Glutamatergic neuron (in vitro differentiated cells): ENCODE measurements at regions not wholly inside any gene's neighbourhood (a gene's known extent, or its start where the extent isn't known, plus 50 kb on each side); places are given as distances from the start of the nearest gene placed in this dataset.

Experiments
- DNase-seq: peaks from one replicate; pipeline ENCODE4 v3.0.0; 2022
- H3K27ac Mint-ChIP-seq: one replicate; pipeline ENCODE4 v1.8.0; 2020; ENCODE audit warnings: mild to moderate bottlenecking, mixed read lengths, inconsistent platforms; ENCODE audit not compliant: unreplicated experiment
- H3K27me3 Mint-ChIP-seq: one replicate; pipeline ENCODE4 v1.8.0; 2020; ENCODE audit warnings: mild to moderate bottlenecking, moderate library complexity, mixed read lengths, inconsistent platforms; ENCODE audit not compliant: unreplicated experiment
- H3K36me3 Mint-ChIP-seq: one replicate; pipeline ENCODE4 v1.8.0; 2020; ENCODE audit warnings: mild to moderate bottlenecking, mixed read lengths, inconsistent platforms; ENCODE audit not compliant: unreplicated experiment
- H3K4me1 Mint-ChIP-seq: one replicate; pipeline ENCODE4 v1.8.0; 2020; ENCODE audit warnings: mild to moderate bottlenecking, low read depth, mixed read lengths, inconsistent platforms; ENCODE audit not compliant: unreplicated experiment
- H3K4me3 Mint-ChIP-seq: one replicate; pipeline ENCODE4 v1.8.0; 2020; ENCODE audit warnings: mild to moderate bottlenecking, mixed read lengths, inconsistent platforms; ENCODE audit not compliant: unreplicated experiment
- H3K9me3 Mint-ChIP-seq: one replicate; pipeline ENCODE4 v1.8.0; 2020; ENCODE audit warnings: mild to moderate bottlenecking, moderate library complexity, mixed read lengths, inconsistent platforms; ENCODE audit not compliant: unreplicated experiment
- TF ChIP-seq, protein P1 (sequence below): fragments of 200-600 bp; sonication (generic); IDR thresholded peaks from one replicate; pipeline ENCODE4 v1.5.0; 2021; ENCODE audit not compliant: partially characterized antibody, unreplicated experiment

DNA sequence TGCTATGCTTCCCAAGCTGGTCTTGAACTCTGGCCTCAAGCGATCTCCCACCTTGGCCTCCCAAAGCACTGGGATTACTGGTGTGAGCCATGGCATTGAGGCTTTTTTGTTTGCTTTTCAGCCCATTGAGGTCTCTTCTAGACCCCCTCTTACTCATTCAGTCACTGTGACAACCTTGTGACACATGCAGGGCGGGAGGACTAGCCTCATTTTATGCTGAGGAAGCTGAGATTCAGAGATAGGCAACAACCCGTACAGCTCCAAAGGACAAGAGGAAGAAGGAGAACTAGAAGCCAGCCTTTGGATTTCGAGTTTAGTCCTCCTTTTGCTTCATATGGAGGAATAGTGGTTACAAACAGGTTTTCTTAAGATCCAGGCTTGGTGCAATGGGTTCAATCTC lies 83.9 kb upstream of the WDR26 start:
- H3K4me3 Mint-ChIP-seq = no peak overlapping the region
- peaks cover 2% of the 10 kb centered on the region for H3K9me3 Mint-ChIP-seq
- no peak overlapping the region for H3K27ac Mint-ChIP-seq
- TF ChIP-seq, protein P1, sequence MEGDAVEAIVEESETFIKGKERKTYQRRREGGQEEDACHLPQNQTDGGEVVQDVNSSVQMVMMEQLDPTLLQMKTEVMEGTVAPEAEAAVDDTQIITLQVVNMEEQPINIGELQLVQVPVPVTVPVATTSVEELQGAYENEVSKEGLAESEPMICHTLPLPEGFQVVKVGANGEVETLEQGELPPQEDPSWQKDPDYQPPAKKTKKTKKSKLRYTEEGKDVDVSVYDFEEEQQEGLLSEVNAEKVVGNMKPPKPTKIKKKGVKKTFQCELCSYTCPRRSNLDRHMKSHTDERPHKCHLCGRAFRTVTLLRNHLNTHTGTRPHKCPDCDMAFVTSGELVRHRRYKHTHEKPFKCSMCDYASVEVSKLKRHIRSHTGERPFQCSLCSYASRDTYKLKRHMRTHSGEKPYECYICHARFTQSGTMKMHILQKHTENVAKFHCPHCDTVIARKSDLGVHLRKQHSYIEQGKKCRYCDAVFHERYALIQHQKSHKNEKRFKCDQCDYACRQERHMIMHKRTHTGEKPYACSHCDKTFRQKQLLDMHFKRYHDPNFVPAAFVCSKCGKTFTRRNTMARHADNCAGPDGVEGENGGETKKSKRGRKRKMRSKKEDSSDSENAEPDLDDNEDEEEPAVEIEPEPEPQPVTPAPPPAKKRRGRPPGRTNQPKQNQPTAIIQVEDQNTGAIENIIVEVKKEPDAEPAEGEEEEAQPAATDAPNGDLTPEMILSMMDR = no peak
- DNase-seq = no peak
- H3K27me3 Mint-ChIP-seq = no peaks in the 10 kb centered on the region
- peaks cover 18% of the 10 kb centered on the region for H3K4me1 Mint-ChIP-seq
- H3K36me3 Mint-ChIP-seq = peaks cover 4% of the 10 kb centered on the region

DNA sequence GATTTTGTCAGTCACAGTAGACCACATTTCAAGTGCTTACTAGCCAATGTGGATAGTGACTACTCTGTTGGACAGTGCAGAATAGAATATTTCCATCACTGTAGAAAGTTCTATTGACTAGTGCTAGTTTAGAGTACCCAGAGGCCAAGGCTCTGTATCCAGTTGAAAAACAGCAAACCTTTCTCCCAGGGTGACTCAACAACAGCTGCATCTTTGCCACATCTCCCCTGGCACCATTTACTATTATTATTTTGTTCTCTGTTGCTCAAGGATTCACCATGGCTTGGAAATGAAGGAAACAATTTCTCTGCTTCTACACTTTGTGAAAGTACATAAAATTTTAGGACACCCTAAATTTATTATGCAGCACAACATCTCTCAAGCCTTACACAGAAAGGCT lies 85.3 kb upstream of the WDR26 start:
- H3K9me3 Mint-ChIP-seq = peaks cover 2% of the 10 kb centered on the region
- H3K27ac Mint-ChIP-seq = no peak overlapping the region
- H3K4me1 Mint-ChIP-seq = peaks cover 12% of the 10 kb centered on the region
- no peak for DNase-seq
- peaks cover 4% of the 10 kb centered on the region for H3K36me3 Mint-ChIP-seq
- no peak overlapping the region for H3K4me3 Mint-ChIP-seq
- TF ChIP-seq, protein P1 = no peak
- no peaks in the 10 kb centered on the region for H3K27me3 Mint-ChIP-seq

DNA sequence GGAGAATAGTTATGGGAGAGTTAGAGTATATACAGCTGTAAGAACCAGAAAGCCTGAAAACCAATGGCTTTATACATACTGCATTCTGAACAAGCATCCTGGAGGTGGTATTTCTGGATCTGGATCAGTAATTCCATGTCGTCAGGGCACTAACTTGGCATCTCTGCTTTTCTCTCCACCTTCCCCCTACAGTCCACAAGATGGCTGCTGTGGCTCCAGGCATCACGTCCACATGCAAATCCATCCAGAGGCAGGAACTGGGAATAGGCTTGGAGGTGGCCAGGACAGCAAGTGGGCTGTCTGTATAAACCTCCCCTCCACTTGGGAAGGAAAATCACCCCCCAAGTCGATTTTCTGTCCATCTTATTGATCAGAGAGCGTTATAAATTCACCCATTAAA lies 86.2 kb upstream of the WDR26 start:
- Mint-ChIP-seq H3K4me3 (no peak overlapping the region), H3K36me3 (peaks cover 4% of the 10 kb centered on the region), H3K27me3 (no peaks in the 10 kb centered on the region), H3K9me3 (peaks cover 2% of the 10 kb centered on the region), H3K4me1 (peaks cover 12% of the 10 kb centered on the region), H3K27ac (no peak overlapping the region)
- TF ChIP-seq, protein P1 = no peak
- no peak for DNase-seq

DNA sequence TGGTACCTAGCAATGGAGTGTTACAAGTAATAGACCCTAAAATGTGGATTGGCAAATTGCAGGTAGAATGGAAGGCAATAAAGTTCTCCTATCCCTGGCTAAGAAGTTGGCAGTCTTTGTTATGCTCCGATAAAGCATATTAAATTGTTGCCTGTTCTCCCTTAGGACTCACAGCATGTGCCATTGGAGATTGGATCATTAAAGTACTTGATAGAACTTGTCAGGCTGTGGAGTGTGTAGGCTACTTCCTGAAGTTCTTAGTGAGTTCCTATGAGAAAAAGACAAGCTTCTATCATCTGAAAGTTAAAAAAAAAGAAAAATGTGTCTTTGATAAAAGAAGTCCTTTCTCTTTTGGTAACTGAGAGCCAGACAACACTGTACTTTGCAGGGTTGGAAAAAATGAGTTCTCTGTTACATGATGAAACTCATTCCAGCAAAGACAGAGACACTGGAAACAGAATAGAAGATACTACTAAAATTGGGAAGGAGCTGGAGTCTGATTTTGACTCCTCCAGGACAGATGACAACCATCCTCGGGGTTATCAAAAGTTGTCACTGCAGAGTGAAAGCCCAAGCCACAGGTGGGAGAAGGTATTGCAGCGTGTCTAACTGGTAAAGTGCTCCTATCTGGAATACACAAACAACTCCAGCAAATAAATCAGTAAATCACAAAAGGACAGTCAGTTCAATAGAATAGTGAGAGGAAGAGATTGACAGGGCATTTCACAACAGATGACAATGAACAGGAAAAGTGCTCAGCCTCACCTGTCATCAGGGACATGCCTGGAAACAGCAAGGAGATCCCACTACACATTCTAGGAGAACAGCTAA lies 87.5 kb upstream of the WDR26 start:
- Mint-ChIP-seq H3K27ac (no peak overlapping the region), H3K4me1 (peaks cover 10% of the 10 kb centered on the region), H3K36me3 (peaks cover 4% of the 10 kb centered on the region), H3K4me3 (no peak overlapping the region), H3K27me3 (no peaks in the 10 kb centered on the region), H3K9me3 (peaks cover 2% of the 10 kb centered on the region)
- TF ChIP-seq, protein P1 = no peak
- DNase-seq = no peak

DNA sequence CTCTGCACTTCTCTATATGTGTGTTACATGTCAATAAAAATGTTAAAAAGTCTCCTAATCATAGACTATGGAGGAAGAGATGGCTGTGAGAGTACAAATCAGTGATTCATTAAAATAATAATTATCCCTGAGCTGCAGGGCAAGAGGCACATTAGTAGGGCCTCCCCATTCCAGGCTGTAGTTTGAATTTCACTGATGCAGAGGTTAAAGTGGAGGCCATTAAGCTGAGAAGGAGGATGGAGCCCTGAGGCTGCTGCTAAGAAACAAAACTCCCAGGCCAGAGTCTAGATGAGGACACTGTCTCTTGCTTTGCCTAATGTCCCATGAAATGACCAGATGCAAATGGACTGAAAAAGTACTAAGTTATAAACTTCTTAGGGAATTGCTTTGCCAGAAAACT lies 89.1 kb upstream of the WDR26 start:
- H3K4me3 Mint-ChIP-seq = no peak overlapping the region
- TF ChIP-seq, protein P1 = no peak
- DNase-seq = no peak
- peaks cover 2% of the 10 kb centered on the region for H3K9me3 Mint-ChIP-seq
- H3K27ac Mint-ChIP-seq = no peak overlapping the region
- H3K36me3 Mint-ChIP-seq = peaks cover 4% of the 10 kb centered on the region
- H3K4me1 Mint-ChIP-seq = peaks cover 10% of the 10 kb centered on the region
- no peaks in the 10 kb centered on the region for H3K27me3 Mint-ChIP-seq
